ENCODE measurements at regions not wholly inside any gene's neighbourhood (a gene's known extent, or its start where the extent isn't known, plus 50 kb on each side); places are given as distances from the start of the nearest gene placed in this dataset.

DNA sequence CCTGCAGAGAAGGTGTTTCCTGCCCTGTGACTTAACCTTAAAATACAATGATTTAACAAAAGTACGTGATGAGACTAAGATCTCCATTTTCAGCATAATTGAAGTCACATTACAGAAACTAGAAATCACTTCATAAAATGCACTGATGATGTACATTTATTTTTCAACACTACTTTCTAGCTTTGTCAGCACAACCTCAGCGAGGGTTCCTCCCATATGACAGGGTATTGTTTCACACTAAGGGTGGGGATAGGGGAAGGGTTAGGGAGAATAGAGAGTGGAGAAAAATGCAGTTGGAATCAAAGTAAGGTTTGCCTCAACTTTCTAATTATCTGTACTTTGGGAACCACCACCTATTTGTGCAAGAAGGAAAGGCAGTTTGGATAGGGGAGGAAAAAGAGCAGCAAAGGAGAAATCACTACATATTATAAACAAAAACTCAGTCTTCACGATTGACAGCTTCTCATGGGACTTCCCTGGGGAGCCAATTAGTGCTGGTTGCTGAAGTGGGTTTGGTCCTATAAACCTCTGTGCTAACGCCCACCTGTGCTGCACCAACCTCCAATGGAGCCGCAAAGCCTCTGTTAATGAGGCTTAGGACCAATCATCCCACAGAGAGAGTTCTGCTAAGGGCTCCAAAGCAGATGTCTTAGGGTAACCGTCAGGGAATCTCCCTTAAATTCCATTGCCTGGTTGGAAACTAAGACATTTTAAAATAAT lies 369.2 kb upstream of the PDE4D start:
- Histone ChIP-seq H3K4ac (ENCODE audit: low read depth, low read length) (no peak overlapping the region), H3K23ac (ENCODE audit: insufficient read length, low read depth, low read length) (no peak overlapping the region), H4K91ac (ENCODE audit: insufficient read length, low read depth, low read length) (no peak overlapping the region), H2BK120ac (ENCODE audit: low read depth, low read length, poor library complexity, severe bottlenecking) (no peak overlapping the region), H3K4me1 (ENCODE audit: insufficient read depth, low read length) (no peaks in the 10 kb centered on the region), H3K27ac (ENCODE audit: insufficient read length, low read depth, low read length) (no peak overlapping the region), H3K4me2 (ENCODE audit: insufficient read depth, insufficient read length, low read length) (no peak overlapping the region), H3K9me3 (ENCODE audit: control insufficient read depth, low read depth, low read length) (no peaks in the 10 kb centered on the region), H3K9ac (ENCODE audit: extremely low read depth, insufficient read length, low read length) (no peak overlapping the region), H2AFZ (ENCODE audit: low read length) (no peak overlapping the region), H3K79me2 (ENCODE audit: insufficient read depth, low read length) (no peaks in the 10 kb centered on the region), H2BK5ac (ENCODE audit: insufficient read length, low read length) (no peak overlapping the region), H3K14ac (ENCODE audit: insufficient read depth, low read length) (no peak overlapping the region), H2AK5ac (ENCODE audit: insufficient read length, low read length) (no peak overlapping the region), H3K79me1 (ENCODE audit: insufficient read depth, low read depth, low read length, poor library complexity, severe bottlenecking) (no peaks in the 10 kb centered on the region), H3K23me2 (ENCODE audit: insufficient read length, low read depth, low read length, poor library complexity, severe bottlenecking) (no peaks in the 10 kb centered on the region), H3T11ph (ENCODE audit: low read length) (no peak overlapping the region), H4K8ac (replicated peaks; ENCODE audit: insufficient read length, low read depth, low read length) (no peak overlapping the region), H2BK12ac (ENCODE audit: insufficient read length, low read depth, low read length) (no peak overlapping the region), H3K27me3 (ENCODE audit: insufficient read depth, low read length) (no peaks in the 10 kb centered on the region), H4K20me1 (ENCODE audit: control insufficient read depth, insufficient read depth, insufficient read length) (no peaks in the 10 kb centered on the region), H2BK20ac (ENCODE audit: low read depth, low read length, poor library complexity, severe bottlenecking) (no peak overlapping the region), H4K5ac (ENCODE audit: insufficient read length, low read depth, low read length) (no peak overlapping the region), H3K18ac (ENCODE audit: insufficient read length, low read depth, low read length) (no peak overlapping the region), H2BK15ac (ENCODE audit: low read depth, low read length) (no peak overlapping the region), H3K56ac (ENCODE audit: insufficient read length, low read depth, low read length) (no peak overlapping the region)
- no peak overlapping the region for H3K4me3 Mint-ChIP-seq
- H3K9me3 Mint-ChIP-seq = no peaks in the 10 kb centered on the region
- H3K4me1 Mint-ChIP-seq = peaks cover 0 to 6% of the 10 kb centered on the region in 2 experiments; a peak in 2 of 4 replicates
- no peaks in the 10 kb centered on the region for H3K36me3 Mint-ChIP-seq (ENCODE audit: insufficient read depth in 1 of 3, low read depth in 3 of 3)
- no peaks in the 10 kb centered on the region for H3K27me3 Mint-ChIP-seq (ENCODE audit: low read depth)
- TF ChIP-seq, protein P1, sequence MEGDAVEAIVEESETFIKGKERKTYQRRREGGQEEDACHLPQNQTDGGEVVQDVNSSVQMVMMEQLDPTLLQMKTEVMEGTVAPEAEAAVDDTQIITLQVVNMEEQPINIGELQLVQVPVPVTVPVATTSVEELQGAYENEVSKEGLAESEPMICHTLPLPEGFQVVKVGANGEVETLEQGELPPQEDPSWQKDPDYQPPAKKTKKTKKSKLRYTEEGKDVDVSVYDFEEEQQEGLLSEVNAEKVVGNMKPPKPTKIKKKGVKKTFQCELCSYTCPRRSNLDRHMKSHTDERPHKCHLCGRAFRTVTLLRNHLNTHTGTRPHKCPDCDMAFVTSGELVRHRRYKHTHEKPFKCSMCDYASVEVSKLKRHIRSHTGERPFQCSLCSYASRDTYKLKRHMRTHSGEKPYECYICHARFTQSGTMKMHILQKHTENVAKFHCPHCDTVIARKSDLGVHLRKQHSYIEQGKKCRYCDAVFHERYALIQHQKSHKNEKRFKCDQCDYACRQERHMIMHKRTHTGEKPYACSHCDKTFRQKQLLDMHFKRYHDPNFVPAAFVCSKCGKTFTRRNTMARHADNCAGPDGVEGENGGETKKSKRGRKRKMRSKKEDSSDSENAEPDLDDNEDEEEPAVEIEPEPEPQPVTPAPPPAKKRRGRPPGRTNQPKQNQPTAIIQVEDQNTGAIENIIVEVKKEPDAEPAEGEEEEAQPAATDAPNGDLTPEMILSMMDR (conservative IDR thresholded peaks at IDR 0.05) = no peak
- no peak overlapping the region for H3K27ac Mint-ChIP-seq
- no CpG with 5 or more reads among the region's 6 CpGs for WGBS (ENCODE audit: extremely low coverage, insufficient read length, low lambda C conversion rate)
- DNase-seq = no peak

Measured in H9 (cell line).